Liver (tissue), 7 donors: ENCODE measurements at regions not wholly inside any gene's neighbourhood (a gene's known extent, or its start where the extent isn't known, plus 50 kb on each side); places are given as distances from the start of the nearest gene placed in this dataset.

Experiments used
- DNase-seq: peaks from one replicate; pipeline ENCODE4 v3.0.0-alpha.2; 2017; ENCODE audit warnings: low spot score
- H3K27ac ChIP-seq, 2 donors: one replicate each; pipeline ENCODE4 v1.7.0; 2013; ENCODE audit warnings: inconsistent platforms in 2 of 2, low read length in 2 of 2, control low read depth in 1 of 2, low read depth in 1 of 2, mild to moderate bottlenecking in 1 of 2
- H3K27me3 ChIP-seq, 4 donors: one replicate each; pipeline versions ENCODE4 v1.6.1 to v1.7.0; 2013; ENCODE audit warnings: low read length in 3 of 4, inconsistent platforms in 1 of 4, mild to moderate bottlenecking in 1 of 4, moderate library complexity in 1 of 4; ENCODE audit not compliant: control insufficient read depth in 4 of 4, insufficient read depth in 4 of 4
- H3K36me3 ChIP-seq, 4 donors: one replicate each; pipeline versions ENCODE4 v1.6.1 to v1.7.0; 2013; ENCODE audit warnings: low read length in 3 of 4, mild to moderate bottlenecking in 3 of 4, low read depth in 1 of 4, moderate library complexity in 1 of 4; ENCODE audit not compliant: control insufficient read depth in 4 of 4, insufficient read depth in 3 of 4
- H3K4me1 ChIP-seq, 4 donors: one replicate each; pipeline versions ENCODE4 v1.6.1 to v1.7.0; 2013; ENCODE audit warnings: low read length in 3 of 4, mild to moderate bottlenecking in 3 of 4, moderate library complexity in 1 of 4; ENCODE audit not compliant: control insufficient read depth in 4 of 4, insufficient read depth in 4 of 4
- H3K4me3 ChIP-seq, 3 donors: one replicate each; pipeline versions ENCODE4 v1.6.1 to v1.7.0; 2013; ENCODE audit warnings: low read length in 3 of 3, control low read depth in 1 of 3, low read depth in 1 of 3, mild to moderate bottlenecking in 1 of 3
- H3K9ac ChIP-seq, 2 donors: one replicate each; pipeline ENCODE4 v1.7.0; 2013; ENCODE audit warnings: low read length in 2 of 2, mild to moderate bottlenecking in 2 of 2, moderate library complexity in 2 of 2, control low read depth in 1 of 2, low read depth in 1 of 2
- H3K9me3 ChIP-seq, 4 donors: one replicate each; pipeline versions ENCODE4 v1.6.1 to v1.7.0; 2013; ENCODE audit warnings: low read length in 3 of 4; ENCODE audit not compliant: control insufficient read depth in 4 of 4
- ATF3 ChIP-seq: IDR thresholded peaks from 2 replicates; pipeline ENCODE4 v1.6.1; 2016; ENCODE audit warnings: antibody characterized with exemption
- EGR1 ChIP-seq, 2 donors: IDR thresholded peaks; 2 replicates each; pipeline ENCODE4 v1.6.1; 2016 to 2018; ENCODE audit warnings: antibody characterized with exemption in 2 of 2, low read depth in 2 of 2
- FOXA1 ChIP-seq: IDR thresholded peaks from 2 replicates; pipeline ENCODE4 v1.6.1; 2016; ENCODE audit warnings: antibody characterized with exemption
- FOXA2 ChIP-seq: IDR thresholded peaks from 2 replicates; pipeline ENCODE4 v1.6.1; 2016; ENCODE audit warnings: antibody characterized with exemption
- GABPA ChIP-seq, 2 donors: IDR thresholded peaks in 1 of 2; conservative IDR thresholded peaks in 1 of 2; 2 replicates each; pipeline ENCODE4 v1.6.1; 2016; ENCODE audit warnings: antibody characterized with exemption in 2 of 2, mild to moderate bottlenecking in 1 of 2, moderate library complexity in 1 of 2
- HNF4A ChIP-seq, 2 donors: conservative IDR thresholded peaks; 2 replicates each; pipeline ENCODE4 v1.6.1; 2016; ENCODE audit warnings: antibody characterized with exemption in 2 of 2, mild to moderate bottlenecking in 2 of 2
- HNF4G ChIP-seq: IDR thresholded peaks from 2 replicates; pipeline ENCODE4 v1.6.1; 2016; ENCODE audit warnings: antibody characterized with exemption
- MAX ChIP-seq: IDR thresholded peaks from 2 replicates; pipeline ENCODE4 v1.6.1; 2016; ENCODE audit warnings: antibody characterized with exemption
- RAD21 ChIP-seq, 2 donors: IDR thresholded peaks; 2 replicates each; pipeline ENCODE4 v1.6.1; 2016; ENCODE audit warnings: antibody characterized with exemption in 2 of 2, mild to moderate bottlenecking in 2 of 2
- REST ChIP-seq: IDR thresholded peaks from 2 replicates; pipeline ENCODE4 v1.6.1; 2016; ENCODE audit warnings: antibody characterized with exemption, mild to moderate bottlenecking
- RXRA ChIP-seq, 2 donors: IDR thresholded peaks; 2 replicates each; pipeline ENCODE4 v1.6.1; 2017 to 2018; ENCODE audit warnings: antibody characterized with exemption in 2 of 2, mild to moderate bottlenecking in 1 of 2
- SP1 ChIP-seq: IDR thresholded peaks from 2 replicates; pipeline ENCODE4 v1.6.1; 2018; ENCODE audit warnings: antibody characterized with exemption, mild to moderate bottlenecking
- TAF1 ChIP-seq: conservative IDR thresholded peaks from 2 replicates; pipeline ENCODE4 v1.6.1; 2016; ENCODE audit warnings: antibody characterized with exemption, mild to moderate bottlenecking
- YY1 ChIP-seq: IDR thresholded peaks from 2 replicates; pipeline ENCODE4 v1.6.1; 2016; ENCODE audit warnings: antibody characterized with exemption, mild to moderate bottlenecking
- whole genome bisulfite sequencing: extraction: QIAGEN DNeasy Blood & Tissue Kit; methylation state at CpG from one replicate; pipeline ENCODE4 v1.1.7; 2013; 5-methylcytosine and 5-hydroxymethylcytosine counted together
- donor health status: healthy.
- donor health status: healthy.
- donor health status: healthy.
- donor health status: healthy.

- TF ChIP-seq REST = no peak
- no peak for TF ChIP-seq HNF4A (conservative IDR thresholded peaks at IDR 0.05)
- TF ChIP-seq MAX = no peak
- TF ChIP-seq HNF4G = no peak
These were observed 1529.0 kb downstream of the CDH11 start (continued) for GRCh38 chr16:63592852-63593251.

- Histone ChIP-seq H3K4me3 (no peak overlapping the region), H3K9ac (no peak overlapping the region), H3K9me3 (no peaks in the 10 kb centered on the region), H3K4me1 (no peaks in the 10 kb centered on the region), H3K27me3 (no peaks in the 10 kb centered on the region), H3K36me3 (no peaks in the 10 kb centered on the region), H3K27ac (no peak overlapping the region)
- no peak for DNase-seq
- 60% methylated on average over 5 of the region's 5 CpGs for WGBS
- TF ChIP-seq RXRA (IDR thresholded peaks at IDR 0.05) (no peak), TAF1 (no peak), REST (no peak), MAX (no peak), RAD21 (IDR thresholded peaks at IDR 0.05) (no peak)
These were observed 1540.3 kb downstream of the CDH11 start for GRCh38 chr16:63581570-63581969.

- DNase-seq = no peak
- Histone ChIP-seq H3K27ac (no peak overlapping the region), H3K36me3 (no peaks in the 10 kb centered on the region), H3K4me3 (no peak overlapping the region), H3K9me3 (no peaks in the 10 kb centered on the region), H3K27me3 (no peaks in the 10 kb centered on the region), H3K9ac (no peak overlapping the region), H3K4me1 (no peaks in the 10 kb centered on the region)
- 55% methylated on average over 1 of the region's 1 CpG for WGBS
- TF ChIP-seq HNF4A (conservative IDR thresholded peaks at IDR 0.05) = no peak
These were observed 1542.6 kb upstream of the CDH8 start for GRCh38 chr16:63578791-63579190.

GRCh38 chr16:63577891-63578290 lies 1541.7 kb upstream of the CDH8 start:
- H3K9ac ChIP-seq = no peak overlapping the region
- H3K9me3 ChIP-seq = no peaks in the 10 kb centered on the region
- no peak for DNase-seq
- H3K27me3 ChIP-seq = no peaks in the 10 kb centered on the region
- H3K27ac ChIP-seq = no peak overlapping the region
- H3K36me3 ChIP-seq = no peaks in the 10 kb centered on the region
- H3K4me3 ChIP-seq = no peak overlapping the region
- H3K4me1 ChIP-seq = no peaks in the 10 kb centered on the region
- TF ChIP-seq FOXA1 (no peak), REST (no peak), YY1 (no peak), EGR1 (IDR thresholded peaks at IDR 0.05; ENCODE audit: low read depth in 2 of 2) (no peak), FOXA2 (no peak), SP1 (no peak), GABPA (IDR thresholded peaks at IDR 0.05 in 1 of 2, conservative IDR thresholded peaks at IDR 0.05 in 1 of 2) (no peak), ATF3 (no peak)
